ENCODE measurements at regions not wholly inside any gene's neighbourhood (a gene's known extent, or its start where the extent isn't known, plus 50 kb on each side); places are given as distances from the start of the nearest gene placed in this dataset.
A peak's percentile ranks its signal among the peaks of the same experiment; 100 is the strongest.
"Not testable (repeated sequence)": the region's sequence is repeated elsewhere in the genome, so short reads cannot be mapped to it uniquely, and the experiment has no call there.

GRCh38 chr3:86793786-86794185 is 197.2 kb downstream of the VGLL3 start:
- DNase-seq = peak; percentile 1

DNA sequence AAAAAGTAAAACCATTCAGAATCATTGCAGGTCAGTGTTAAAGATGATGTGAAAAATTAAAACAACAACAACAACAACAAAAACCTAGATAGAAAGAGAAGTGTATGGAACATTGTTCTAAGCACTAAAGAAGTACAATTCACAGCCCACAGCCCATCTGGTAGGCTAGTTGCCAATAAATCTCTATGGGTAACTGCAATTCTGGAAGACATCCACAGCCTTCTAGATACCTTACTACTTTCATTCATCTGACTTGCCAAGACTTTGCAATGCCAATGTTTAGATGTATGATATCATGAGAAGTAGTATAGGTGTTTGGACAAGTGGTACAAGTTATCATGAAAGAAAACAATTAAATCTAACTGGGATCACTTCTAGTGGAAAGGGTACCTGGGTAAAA is 198.6 kb downstream of the VGLL3 start:
- DNase-seq = no peak

- DNase-seq = no peak
These were observed 199.9 kb downstream of the VGLL3 start for GRCh38 chr3:86790884-86791549.

DNA sequence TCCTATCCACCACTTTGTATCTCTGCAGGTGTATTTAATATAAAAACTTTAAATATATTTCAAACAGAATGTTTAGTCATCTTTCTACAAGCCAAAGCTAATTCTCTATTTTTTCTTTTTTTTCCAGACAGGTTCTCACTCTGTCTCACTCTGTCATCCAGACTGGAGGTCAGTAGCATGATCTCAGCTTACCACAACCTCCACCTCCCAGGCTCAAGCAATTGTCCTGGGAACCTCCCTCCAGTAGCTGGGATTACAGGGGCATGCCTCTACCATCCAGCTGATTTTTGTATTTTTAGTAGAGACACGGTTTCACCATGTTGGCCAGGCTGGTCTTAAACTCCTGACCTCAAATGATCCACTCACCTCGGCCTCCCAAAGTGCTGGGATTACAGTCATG is 202.6 kb downstream of the VGLL3 start:
- DNase-seq = no peak

DNA sequence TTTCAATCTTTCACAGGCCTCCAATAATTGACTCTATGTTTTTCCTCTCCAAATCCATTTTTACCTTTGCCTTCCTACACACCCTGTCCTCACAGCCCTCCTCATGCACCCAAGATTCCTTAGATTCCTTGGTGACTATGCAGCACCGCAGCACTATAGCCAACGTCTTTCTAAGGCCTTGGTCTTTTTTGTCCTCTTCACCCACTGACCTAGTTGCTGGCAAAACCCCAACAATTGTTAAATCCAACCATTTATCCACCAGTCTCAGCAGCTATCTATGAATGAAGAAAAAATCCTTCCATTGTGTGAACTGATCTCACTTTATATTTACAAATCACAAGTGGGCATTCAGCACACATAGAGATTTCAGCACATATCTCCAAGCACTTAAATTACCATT is 203.9 kb downstream of the VGLL3 start:
- peak; percentile 0 for DNase-seq

GRCh38 chr3:86785386-86785785 is 205.6 kb downstream of the VGLL3 start:
- DNase-seq = no peak

GRCh38 chr3:86782866-86783265 is 208.1 kb downstream of the VGLL3 start:
- no peak for DNase-seq

GRCh38 chr3:86782286-86782685 is 208.7 kb downstream of the VGLL3 start:
- DNase-seq = no peak

- DNase-seq = peak; percentile 43
These were observed 216.8 kb downstream of the VGLL3 start for GRCh38 chr3:86774082-86774691.

GRCh38 chr3:86772699-86773098 is 218.2 kb downstream of the VGLL3 start:
- no peak for DNase-seq

GRCh38 chr3:86771741-86772512 is 219.0 kb downstream of the VGLL3 start:
- no peak for DNase-seq

- DNase-seq = no peak
These were observed 224.6 kb downstream of the VGLL3 start for GRCh38 chr3:86766331-86766730.

- DNase-seq = not testable (repeated sequence)
These were observed 233.4 kb downstream of the VGLL3 start for GRCh38 chr3:86757322-86758179.

DNA sequence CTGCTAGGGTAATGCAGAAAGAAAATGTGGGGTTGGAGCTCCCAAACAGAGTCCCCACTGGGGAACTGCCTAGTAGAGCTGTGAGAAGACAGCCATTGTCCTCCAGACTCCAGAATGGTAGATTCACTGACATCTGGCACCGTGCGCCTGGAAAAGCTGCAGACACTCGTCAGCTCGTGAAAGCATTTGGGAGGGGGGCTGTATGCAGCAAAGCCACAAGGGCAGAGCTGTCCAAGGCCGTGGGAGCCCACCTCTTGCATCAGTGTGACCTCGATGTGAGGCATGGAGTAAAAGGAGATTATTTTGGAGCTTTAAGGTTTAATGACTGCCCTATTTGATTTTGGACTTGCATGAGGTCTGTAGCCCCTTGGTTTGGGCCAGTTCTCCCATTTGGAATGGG is 242.9 kb downstream of the VGLL3 start:
- DNase-seq = no peak

DNA sequence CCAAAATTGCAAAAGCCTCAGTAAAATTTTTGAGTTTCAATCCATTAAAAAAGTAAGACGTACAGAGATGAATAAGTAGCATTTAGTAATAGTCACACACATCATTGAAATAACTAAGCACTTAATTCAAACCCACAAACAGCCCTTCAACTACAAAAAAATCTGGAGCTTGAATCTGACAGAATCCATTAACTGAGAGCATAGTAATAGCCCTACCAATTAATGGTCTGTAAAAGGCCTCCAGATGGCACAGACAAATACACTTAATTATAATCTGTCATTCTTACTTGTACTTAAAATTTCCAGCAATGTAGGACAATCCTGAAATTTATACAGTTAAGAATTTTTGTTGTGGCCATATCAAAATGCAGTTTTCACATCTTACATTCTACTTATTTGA is 246.9 kb downstream of the VGLL3 start:
- DNase-seq = no peak

DNA sequence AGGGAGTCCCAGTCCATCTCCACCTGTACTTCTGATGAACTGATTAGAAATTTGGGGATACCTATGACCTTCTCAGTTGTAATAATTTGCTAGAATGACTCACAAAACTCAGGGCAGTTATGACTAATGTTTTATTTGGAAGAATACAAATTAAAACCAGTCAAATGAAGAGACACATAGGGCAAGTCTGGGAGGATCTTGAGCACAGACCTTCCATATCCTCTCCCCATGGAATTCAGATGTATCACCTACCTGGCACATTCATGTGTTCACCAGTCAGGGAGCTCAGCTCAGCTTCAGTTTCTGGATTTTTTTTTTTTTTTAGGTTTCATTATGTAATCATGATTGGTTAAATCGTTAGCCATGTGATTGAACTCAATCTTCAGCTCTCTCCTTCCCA is 247.7 kb downstream of the VGLL3 start:
- DNase-seq = no peak

GRCh38 chr3:86740751-86741150 is 250.2 kb downstream of the VGLL3 start:
- DNase-seq = no peak

DNA sequence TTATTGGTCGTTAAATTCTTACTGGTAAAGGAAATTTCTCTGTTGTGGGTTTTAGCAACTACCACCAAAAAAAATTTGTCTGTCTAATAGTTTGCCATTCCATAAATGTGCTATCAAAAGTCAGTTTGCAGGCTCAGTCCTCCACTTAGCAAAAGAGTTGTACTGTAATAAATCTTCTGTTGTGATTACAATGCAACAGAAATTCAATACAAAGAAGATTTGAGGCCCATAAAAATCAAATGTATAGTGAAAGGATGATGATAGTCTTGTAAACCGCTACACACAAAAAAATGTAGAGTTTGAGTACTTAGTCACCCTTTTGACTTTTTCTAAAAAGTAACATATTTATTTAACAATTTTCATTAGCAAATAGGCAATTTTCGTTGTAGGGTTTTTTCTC is 251.7 kb downstream of the VGLL3 start:
- no peak for DNase-seq

- DNase-seq = no peak
These were observed 252.3 kb downstream of the VGLL3 start for GRCh38 chr3:86738684-86739083.

- DNase-seq = no peak
These were observed 253.4 kb downstream of the VGLL3 start for GRCh38 chr3:86737517-86737916.

DNA sequence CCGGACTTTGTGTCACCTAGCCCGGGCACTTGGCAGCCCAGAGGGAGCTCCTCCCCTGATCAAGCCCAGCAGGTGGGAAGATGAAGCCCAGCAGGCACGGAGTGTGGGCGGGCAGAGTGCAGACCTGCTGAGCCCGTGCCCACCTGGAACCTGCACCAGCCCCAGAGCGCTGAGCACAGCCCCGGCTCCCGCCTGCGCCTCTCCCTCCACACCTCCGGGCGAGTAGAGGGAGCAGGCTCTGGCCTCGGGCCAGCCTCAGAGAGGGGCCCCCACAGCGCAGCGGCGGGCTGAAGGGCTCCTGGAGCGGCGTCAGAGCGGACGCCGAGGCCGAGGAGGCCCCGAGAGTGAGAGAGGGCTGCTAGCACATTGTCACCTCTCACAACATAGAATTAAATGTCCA is 257.7 kb downstream of the VGLL3 start:
- peak; percentile 39 for DNase-seq

DNA sequence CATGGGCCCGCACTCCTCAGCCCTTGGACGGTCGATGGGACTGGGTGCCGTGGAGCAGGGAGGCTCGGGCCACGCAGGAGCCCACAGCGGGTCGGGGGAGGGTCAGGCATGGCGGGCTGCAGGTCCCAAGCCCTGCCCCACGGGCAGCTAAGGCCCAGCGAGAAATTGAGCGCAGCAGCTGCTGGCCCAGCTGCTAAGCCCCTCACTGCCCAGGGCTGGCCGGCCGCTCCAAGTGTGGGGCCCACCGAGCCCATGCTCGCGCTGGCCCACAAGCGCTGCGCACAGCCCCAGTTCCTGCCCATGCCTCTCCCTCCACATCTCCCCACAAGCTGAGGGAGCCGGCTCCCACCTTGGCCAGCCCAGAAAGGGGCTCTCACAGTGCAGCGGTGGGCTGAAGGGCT is 259.4 kb downstream of the VGLL3 start:
- DNase-seq = no peak

DNA sequence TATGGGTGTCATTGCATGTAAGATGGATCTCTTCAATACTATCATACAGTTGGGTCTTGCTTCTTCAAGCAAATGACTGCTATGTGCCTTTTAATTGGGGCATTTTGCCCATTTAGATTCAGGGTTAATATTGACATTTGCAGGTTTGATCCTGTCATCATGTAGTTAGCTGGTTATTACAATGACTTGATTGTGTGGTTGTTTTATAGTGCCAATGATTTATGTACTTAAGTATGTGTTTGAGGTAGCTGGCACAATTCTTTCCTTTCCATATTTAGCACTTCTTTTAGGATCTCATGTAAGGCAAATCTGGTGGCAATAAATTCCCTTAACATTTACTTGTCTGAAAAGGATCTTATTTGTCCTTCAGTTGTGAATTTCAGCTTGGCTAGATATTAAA is 267.5 kb downstream of the VGLL3 start:
- DNase-seq = no peak
